UCSD-AML1 (cell line): ENCODE measurements at regions not wholly inside any gene's neighbourhood (a gene's known extent, or its start where the extent isn't known, plus 50 kb on each side); places are given as distances from the start of the nearest gene placed in this dataset.
"Not testable (repeated sequence)": the region's sequence is repeated elsewhere in the genome, so short reads cannot be mapped to it uniquely, and the experiment has no call there.

ENCODE experiments used
- DNase-seq: peaks from one replicate; lab custom pipeline; 2025; ENCODE audit not compliant: unreplicated experiment; lab: John Stamatoyannopoulos, UW

GRCh38 chr6:15742013-15742412 lies 79.2 kb upstream of the DTNBP1 start:
- DNase-seq, result not testable (repeated sequence)

GRCh38 chr6:15741405-15741804 lies 78.6 kb upstream of the DTNBP1 start:
- DNase-seq, result no peak

- no peak for DNase-seq
Observed at GRCh38 chr6:15739867-15740266, 77.0 kb upstream of the DTNBP1 start.

GRCh38 chr6:15739353-15739752 lies 76.5 kb upstream of the DTNBP1 start:
- DNase-seq, result no peak

- DNase-seq, result not testable (repeated sequence)
Observed at GRCh38 chr6:15738195-15738594, 75.4 kb upstream of the DTNBP1 start.

- no peak for DNase-seq
Observed at GRCh38 chr6:15736297-15736696, 73.5 kb upstream of the DTNBP1 start.

GRCh38 chr6:15735567-15736265 lies 72.9 kb upstream of the DTNBP1 start:
- DNase-seq, result no peak

GRCh38 chr6:15734118-15734897 lies 71.5 kb upstream of the DTNBP1 start:
- DNase-seq, result no peak

GRCh38 chr6:15730922-15731321 lies 68.1 kb upstream of the DTNBP1 start:
- DNase-seq, result no peak

- no peak for DNase-seq
Observed at GRCh38 chr6:15730442-15730841, 67.6 kb upstream of the DTNBP1 start.

- no peak for DNase-seq
Observed at GRCh38 chr6:15722731-15723130, 59.9 kb upstream of the DTNBP1 start.

- no peak for DNase-seq
Observed at GRCh38 chr6:15716889-15717288, 54.1 kb upstream of the DTNBP1 start.

- DNase-seq, result no peak
Observed at GRCh38 chr6:15715851-15716250, 53.0 kb upstream of the DTNBP1 start.

- no peak for DNase-seq
Observed at GRCh38 chr6:15715060-15715459, 52.2 kb upstream of the DTNBP1 start.

- no peak for DNase-seq
Observed at GRCh38 chr6:15714658-15715057, 51.8 kb upstream of the DTNBP1 start.

GRCh38 chr6:15713325-15713724 lies 50.5 kb upstream of the DTNBP1 start:
- no peak for DNase-seq

- DNase-seq, result no peak
Observed at GRCh38 chr6:15712797-15713196, 50.0 kb upstream of the DTNBP1 start.
